HG02798 (cell line): ENCODE measurements at regions not wholly inside any gene's neighbourhood (a gene's known extent, or its start where the extent isn't known, plus 50 kb on each side); places are given as distances from the start of the nearest gene placed in this dataset.

Experiments
- ATAC-seq: cut with Tn5 transposase; IDR thresholded peaks from one replicate; pipeline ENCODE4 v1.9.1; 2021; ENCODE audit warnings: mild to moderate bottlenecking; ENCODE audit not compliant: unreplicated experiment, poor library complexity

GRCh38 chr2:204042401-204042800 lies 105.8 kb downstream of the ICOS start:
- no peak for ATAC-seq

- peak; percentile 80 for ATAC-seq
Observed at GRCh38 chr2:204046145-204046544, 109.6 kb downstream of the ICOS start.

- ATAC-seq, result peak; percentile 67
Observed at GRCh38 chr2:204049635-204050034, 113.1 kb downstream of the ICOS start.

- no peak for ATAC-seq
Observed at GRCh38 chr2:204050681-204051080, 114.1 kb downstream of the ICOS start.

- ATAC-seq, result no peak
Observed at GRCh38 chr2:204051476-204051875, 114.9 kb downstream of the ICOS start.

- no peak for ATAC-seq
Observed at GRCh38 chr2:204051984-204052556, 115.5 kb downstream of the ICOS start.

- ATAC-seq, result no peak
Observed at GRCh38 chr2:204059016-204059415, 122.5 kb downstream of the ICOS start.

- ATAC-seq, result no peak
Observed at GRCh38 chr2:204060841-204061240, 124.3 kb downstream of the ICOS start.

- ATAC-seq, result no peak
Observed at GRCh38 chr2:204061241-204061640, 124.7 kb downstream of the ICOS start.

- ATAC-seq, result no peak
Observed at GRCh38 chr2:204064119-204064518, 127.6 kb downstream of the ICOS start.

GRCh38 chr2:204065566-204065965 lies 129.0 kb downstream of the ICOS start:
- ATAC-seq, result no peak

GRCh38 chr2:204066051-204066450 lies 129.5 kb downstream of the ICOS start:
- no peak for ATAC-seq

- no peak for ATAC-seq
Observed at GRCh38 chr2:204069804-204070203, 133.2 kb downstream of the ICOS start.

- ATAC-seq, result peak; percentile 69
Observed at GRCh38 chr2:204072443-204073324, 136.1 kb downstream of the ICOS start.

- no peak for ATAC-seq
Observed at GRCh38 chr2:204074456-204074855, 137.9 kb downstream of the ICOS start.

GRCh38 chr2:204078003-204078698 lies 141.6 kb downstream of the ICOS start:
- no peak for ATAC-seq

GRCh38 chr2:204081487-204082425 lies 145.2 kb downstream of the ICOS start:
- ATAC-seq, result no peak

- ATAC-seq, result no peak
Observed at GRCh38 chr2:204086167-204086566, 149.6 kb downstream of the ICOS start.

- ATAC-seq, result no peak
Observed at GRCh38 chr2:204089105-204089504, 152.5 kb downstream of the ICOS start.

GRCh38 chr2:204089574-204089973 lies 153.0 kb downstream of the ICOS start:
- ATAC-seq, result no peak
